GM12878 (cell line): ENCODE measurements at regions not wholly inside any gene's neighbourhood (a gene's known extent, or its start where the extent isn't known, plus 50 kb on each side); places are given as distances from the start of the nearest gene placed in this dataset.

Source experiments
- ATAC-seq: fragments of 200-7000 bp; cut with Tn5 transposase; 3 replicates; pipeline ENCODE4 v1.9.1; 2020; ENCODE audit warnings: mild to moderate bottlenecking, moderate library complexity
- BruUV-seq: library from RNA; stranded (reverse); fragments of 400-500 nt; replicated peaks from 2 replicates; lab custom pipeline; 2021; lab: Mats Ljungman, UMichigan
- CTCF ChIA-PET: fragments of 300-600 bp; sonication (Branson Sonifier 250); formaldehyde crosslinking; extraction: SDS; loops from one replicate; lab custom pipeline; 2021; ENCODE audit warnings: inconsistent platforms; lab: Yijun Ruan, JAX
- POLR2A ChIA-PET: fragments of 350-600 bp; formaldehyde crosslinking; extraction: SDS; loops from one replicate; lab custom pipeline; 2021; ENCODE audit warnings: inconsistent platforms; lab: Charles Lee
- RAD21 ChIA-PET: fragments of 300-600 bp; sonication (Branson Sonifier 250); formaldehyde crosslinking; loops from one replicate; lab custom pipeline; 2023; ENCODE audit warnings: antibody characterized with exemption; ENCODE audit not compliant: unreplicated experiment; lab: Charles Lee
- SMC1A ChIA-PET: fragments of 300-600 bp; sonication (Branson Sonifier 250); formaldehyde crosslinking; loops from one replicate; lab custom pipeline; 2023; ENCODE audit not compliant: unreplicated experiment, uncharacterized antibody; lab: Charles Lee
- DNase-seq: peaks from one replicate; pipeline ENCODE4 v3.0.0-alpha.2; 2011; ENCODE audit warnings: low read depth, low spot score
- FAIRE-seq: peaks from 3 replicates; lab custom pipeline; 2011; peaks lifted over from hg19 to GRCh38; lab: Jason Lieb, UNC
- H2AFZ ChIP-seq: 2 replicates; pipeline ENCODE4 v1.6.0; 2011; ENCODE audit warnings: low read depth, low read length, control low read depth; ENCODE audit not compliant: control insufficient read depth
- H3K27ac ChIP-seq: 2 replicates; pipeline ENCODE4 v1.5.1; 2011; ENCODE audit warnings: control low read depth; ENCODE audit not compliant: control insufficient read depth, insufficient read depth
- H3K27me3 ChIP-seq, 2 experiments: replicated peaks in 1 of 2; 2 replicates each; pipeline versions ENCODE4 v1.6.0 to v1.6.1; 2011; ENCODE audit warnings: low read length in 1 of 2; ENCODE audit not compliant: control insufficient read depth in 2 of 2, insufficient read depth in 2 of 2
- H3K36me3 ChIP-seq, 2 experiments: 2 replicates each; pipeline ENCODE4 v1.5.1; 2011; ENCODE audit warnings: low read length in 1 of 2; ENCODE audit not compliant: control insufficient read depth in 2 of 2, insufficient read depth in 2 of 2
- H3K4me1 ChIP-seq: 2 replicates; pipeline ENCODE4 v1.6.1; 2011; ENCODE audit warnings: mild to moderate bottlenecking, low read length, moderate library complexity, mixed read lengths; ENCODE audit not compliant: control insufficient read depth, insufficient read depth
- H3K4me2 ChIP-seq: 2 replicates; pipeline ENCODE4 v1.6.0; 2011; ENCODE audit warnings: control low read depth; ENCODE audit not compliant: control insufficient read depth, insufficient read depth
- H3K4me3 ChIP-seq: fragments of 200-600 bp; sonication (generic); 2 replicates; pipeline ENCODE4 v1.5.1; 2016
- H3K79me2 ChIP-seq: 2 replicates; pipeline ENCODE4 v1.6.0; 2011; ENCODE audit warnings: low read length; ENCODE audit not compliant: control insufficient read depth, insufficient read depth
- H3K9ac ChIP-seq: 2 replicates; pipeline ENCODE4 v1.8.0; 2011; ENCODE audit warnings: low read length, control low read depth, mixed read lengths; ENCODE audit not compliant: control insufficient read depth, insufficient read depth
- H3K9me3 ChIP-seq: replicated peaks from 3 replicates; pipeline ENCODE4 v1.5.1; 2011; ENCODE audit warnings: mild to moderate bottlenecking, low read length; ENCODE audit not compliant: control insufficient read depth, insufficient read depth
- H4K20me1 ChIP-seq: 2 replicates; pipeline ENCODE4 v1.6.0; 2011; ENCODE audit not compliant: control insufficient read depth, insufficient read depth
- CTCF ChIP-seq, 3 experiments: IDR thresholded peaks in 2 of 3; conservative IDR thresholded peaks in 1 of 3; 2 replicates each; pipeline ENCODE4 v1.5.1; 2011; ENCODE audit warnings: low read depth in 3 of 3, low read length in 3 of 3, mild to moderate bottlenecking in 3 of 3, control low read depth in 2 of 3, moderate library complexity in 2 of 3, inconsistent platforms in 1 of 3, mixed read lengths in 1 of 3; ENCODE audit not compliant: control insufficient read depth in 2 of 3, insufficient read depth in 1 of 3; ENCODE audit errors: extremely low read depth in 1 of 3
- NBN ChIP-seq: fragments of 450-650 bp; IDR thresholded peaks from 2 replicates; pipeline ENCODE4 v1.6.1; 2016
- SP1 ChIP-seq: IDR thresholded peaks from one replicate; pipeline ENCODE4 v1.6.1; 2011; ENCODE audit warnings: low read depth, low read length
- TAF1 ChIP-seq: IDR thresholded peaks from 2 replicates; pipeline ENCODE4 v1.6.1; 2011; ENCODE audit warnings: mild to moderate bottlenecking, low read depth, low read length, borderline replicate concordance
- WGBS: methylation state at CpG from one replicate; pipeline ENCODE4 v1.1.6; 2016; ENCODE audit warnings: low lambda C conversion rate; ENCODE audit not compliant: insufficient replicate concordance, insufficient coverage; ENCODE audit errors: missing lambda C conversion rate; 5-methylcytosine and 5-hydroxymethylcytosine counted together
- in situ Hi-C: fragments of 300-500 bp; cut with MboI; formaldehyde crosslinking; loops from 9 replicates; pipeline ENCODE4 v1.14.3; 2018; ENCODE audit warnings: mixed read lengths
- intact Hi-C: fragments of 100-400 bp; cut with micrococcal nuclease; formaldehyde crosslinking; loops from one replicate; pipeline ENCODE4 v1.14.2; 2022; ENCODE audit not compliant: unreplicated experiment
- TF ChIP-seq, protein P1 (sequence below): fragments of 450-650 bp; IDR thresholded peaks from 2 replicates; pipeline ENCODE4 v1.6.1; 2016; ENCODE audit warnings: mild to moderate bottlenecking

DNA sequence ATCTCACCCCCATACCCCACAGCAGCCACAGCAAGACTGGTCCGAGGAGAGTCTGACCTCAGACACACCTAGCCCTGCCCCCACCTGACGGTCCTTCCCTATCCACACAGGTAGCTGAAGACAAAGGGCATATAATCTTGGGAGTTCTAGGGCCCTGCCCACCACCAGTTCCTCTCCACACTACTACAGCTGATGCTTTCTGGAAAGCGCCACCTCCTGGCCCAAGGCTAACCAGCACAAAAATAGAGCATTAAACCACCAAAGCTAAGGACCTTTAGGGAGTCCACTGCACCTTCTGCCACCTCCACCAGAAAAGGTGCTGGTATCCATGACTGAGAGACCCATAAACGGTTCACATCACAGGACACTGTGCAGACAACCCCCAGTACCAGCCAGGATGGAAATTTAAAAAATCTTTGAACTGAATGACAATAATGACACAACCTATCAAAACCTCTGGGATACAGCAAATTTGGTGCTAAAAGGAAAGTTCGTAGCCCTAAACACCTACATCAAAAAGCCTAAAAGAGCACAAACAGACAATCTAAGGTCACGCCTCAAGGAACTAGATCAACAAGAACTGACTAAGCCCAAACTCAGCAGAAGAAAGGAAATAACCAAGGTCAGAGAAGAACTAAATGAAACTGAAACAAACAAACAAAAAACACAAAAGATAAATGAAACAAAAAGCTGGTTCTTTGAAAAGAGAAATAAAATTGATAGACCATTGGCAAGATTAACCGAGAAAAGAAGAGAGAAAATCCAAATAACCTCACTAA, 122.1 kb upstream of the TPRG1 start:
- POLR2A ChIA-PET, result no interaction called here

More for the DNA sequence above, 122.1 kb upstream of the TPRG1 start:
- Histone ChIP-seq H3K36me3 (no peaks in the 10 kb centered on the region), H3K4me3 (no peak overlapping the region), H3K27ac (no peak overlapping the region), H4K20me1 (no peaks in the 10 kb centered on the region), H3K27me3 (no peaks in the 10 kb centered on the region; a peak in 1 of 4 replicates), H3K4me1 (no peaks in the 10 kb centered on the region), H3K9ac (no peak overlapping the region), H3K9me3 (no peaks in the 10 kb centered on the region), H3K79me2 (no peaks in the 10 kb centered on the region), H2AFZ (no peak overlapping the region), H3K4me2 (no peak overlapping the region)
- DNase-seq, result no peak
- no TSS peak for BruUV-seq
- FAIRE-seq, result no peak
- ChIA-PET CTCF (interaction anchor here (1.0 to 3.3 kb wide), 4 partner anchors 8 to 1310 kb away, joined by 3 to 23 read pairs (median 4); no protein-coding TSS in a partner anchor), RAD21 (interaction anchor here (1.2 to 1.3 kb wide), 2 partner anchors 8 to 95 kb away, joined by 3 read pairs; no protein-coding TSS in a partner anchor), SMC1A (no interaction called here)
- no peak for ATAC-seq
- WGBS, result 29% methylated on average over 7 of the region's 7 CpGs
- TF ChIP-seq, protein P1, sequence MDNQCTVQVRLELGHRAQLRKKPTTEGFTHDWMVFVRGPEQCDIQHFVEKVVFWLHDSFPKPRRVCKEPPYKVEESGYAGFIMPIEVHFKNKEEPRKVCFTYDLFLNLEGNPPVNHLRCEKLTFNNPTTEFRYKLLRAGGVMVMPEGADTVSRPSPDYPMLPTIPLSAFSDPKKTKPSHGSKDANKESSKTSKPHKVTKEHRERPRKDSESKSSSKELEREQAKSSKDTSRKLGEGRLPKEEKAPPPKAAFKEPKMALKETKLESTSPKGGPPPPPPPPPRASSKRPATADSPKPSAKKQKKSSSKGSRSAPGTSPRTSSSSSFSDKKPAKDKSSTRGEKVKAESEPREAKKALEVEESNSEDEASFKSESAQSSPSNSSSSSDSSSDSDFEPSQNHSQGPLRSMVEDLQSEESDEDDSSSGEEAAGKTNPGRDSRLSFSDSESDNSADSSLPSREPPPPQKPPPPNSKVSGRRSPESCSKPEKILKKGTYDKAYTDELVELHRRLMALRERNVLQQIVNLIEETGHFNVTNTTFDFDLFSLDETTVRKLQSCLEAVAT, result no peak
- TF ChIP-seq SP1 (no peak), NBN (no peak), CTCF (IDR thresholded peaks at IDR 0.05 in 2 of 3, conservative IDR thresholded peaks at IDR 0.05 in 1 of 3; ENCODE audit: control insufficient read depth in 2 of 3, extremely low read depth in 1 of 3, insufficient read depth in 1 of 3, low read depth in 3 of 3, low read length in 3 of 3) (0 out of 6 replicates have a peak, but pooled peaks of 2 of the 3 experiments have one; percentile 13 to 21), TAF1 (no peak)
- intact Hi-C loops (no loop called here), in situ Hi-C loops (no loop called here)
